Muscle of leg (tissue), 3 donors: ENCODE measurements at regions not wholly inside any gene's neighbourhood (a gene's known extent, or its start where the extent isn't known, plus 50 kb on each side); places are given as distances from the start of the nearest gene placed in this dataset.

Source experiments
- DNase-seq: peaks from one replicate; pipeline ENCODE4 v3.0.0; 2013
- H3K27ac ChIP-seq: one replicate; pipeline ENCODE4 v1.5.1; 2013; ENCODE audit warnings: mild to moderate bottlenecking, low read length, control low read depth
- H3K27me3 ChIP-seq: one replicate; pipeline ENCODE4 v1.6.1; 2013; ENCODE audit warnings: low read length; ENCODE audit not compliant: control insufficient read depth, insufficient read depth
- H3K36me3 ChIP-seq: one replicate; pipeline ENCODE4 v1.6.1; 2013; ENCODE audit warnings: low read length; ENCODE audit not compliant: control insufficient read depth, insufficient read depth
- H3K4me1 ChIP-seq: one replicate; pipeline ENCODE4 v1.6.1; 2013; ENCODE audit warnings: low read length; ENCODE audit not compliant: control insufficient read depth, insufficient read depth
- H3K4me3 ChIP-seq: one replicate; pipeline ENCODE4 v1.5.1; 2013; ENCODE audit warnings: low read length, control low read depth
- H3K9me3 ChIP-seq: replicated peaks from 2 replicates; pipeline ENCODE4 v1.6.1; 2013; ENCODE audit warnings: low read depth, low read length; ENCODE audit not compliant: control insufficient read depth
- WGBS: methylation state at CpG from one replicate; pipeline ENCODE4 v1.1.5; 2013; ENCODE audit warnings: missing lambda C conversion rate; ENCODE audit not compliant: insufficient coverage; 5-methylcytosine and 5-hydroxymethylcytosine counted together

DNA sequence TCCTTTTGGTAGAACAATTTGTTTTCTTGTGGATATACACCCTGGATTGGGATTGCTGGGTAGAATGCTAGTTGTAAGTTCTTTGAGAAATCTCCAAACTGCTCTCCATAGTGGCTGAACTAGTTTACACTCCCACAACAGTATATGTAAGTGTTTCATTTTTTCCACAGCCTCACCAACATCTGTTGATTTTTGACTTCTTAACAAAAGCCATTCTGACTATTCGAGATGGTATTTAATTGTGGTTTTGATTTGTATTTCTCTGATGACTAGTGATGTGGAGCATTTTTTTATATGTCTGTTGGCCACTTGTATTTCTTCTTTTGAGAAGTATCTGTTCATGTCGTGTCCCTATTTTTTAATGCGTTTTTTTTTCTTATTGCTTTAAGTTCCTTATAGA, 444.1 kb downstream of the CBLN4 start:
- no peaks in the 10 kb centered on the region for H3K4me1 ChIP-seq
- no peaks in the 10 kb centered on the region for H3K36me3 ChIP-seq
- no peaks in the 10 kb centered on the region for H3K27me3 ChIP-seq
- H3K27ac ChIP-seq = no peak overlapping the region
- no peak overlapping the region for H3K4me3 ChIP-seq
- no peak for DNase-seq
- WGBS = no CpG with 5 or more reads among the region's 3 CpGs
- no peaks in the 10 kb centered on the region for H3K9me3 ChIP-seq

- Histone ChIP-seq H3K9me3 (no peaks in the 10 kb centered on the region), H3K4me1 (no peaks in the 10 kb centered on the region), H3K4me3 (no peak overlapping the region), H3K27me3 (no peaks in the 10 kb centered on the region), H3K27ac (no peak overlapping the region), H3K36me3 (no peaks in the 10 kb centered on the region)
- 40% methylated on average over 1 of the region's 2 CpGs for WGBS
- no peak for DNase-seq
These were observed 448.1 kb downstream of the CBLN4 start for GRCh38 chr20:55557191-55557590.

- no peak for DNase-seq
- H3K27me3 ChIP-seq = no peaks in the 10 kb centered on the region
- H3K9me3 ChIP-seq = no peaks in the 10 kb centered on the region
- H3K4me1 ChIP-seq = no peaks in the 10 kb centered on the region
- H3K36me3 ChIP-seq = no peaks in the 10 kb centered on the region
- no CpG with 5 or more reads among the region's 5 CpGs for WGBS
- no peak overlapping the region for H3K27ac ChIP-seq
- no peak overlapping the region for H3K4me3 ChIP-seq
These were observed 450.2 kb downstream of the CBLN4 start for GRCh38 chr20:55555075-55555650.

GRCh38 chr20:55544638-55545037, 460.7 kb downstream of the CBLN4 start:
- 75% methylated on average over 1 of the region's 4 CpGs for WGBS
- no peaks in the 10 kb centered on the region for H3K4me1 ChIP-seq
- H3K27me3 ChIP-seq = no peaks in the 10 kb centered on the region
- no peaks in the 10 kb centered on the region for H3K9me3 ChIP-seq
- H3K36me3 ChIP-seq = no peaks in the 10 kb centered on the region
- no peak for DNase-seq
- no peak overlapping the region for H3K27ac ChIP-seq
- H3K4me3 ChIP-seq = no peak overlapping the region

DNA sequence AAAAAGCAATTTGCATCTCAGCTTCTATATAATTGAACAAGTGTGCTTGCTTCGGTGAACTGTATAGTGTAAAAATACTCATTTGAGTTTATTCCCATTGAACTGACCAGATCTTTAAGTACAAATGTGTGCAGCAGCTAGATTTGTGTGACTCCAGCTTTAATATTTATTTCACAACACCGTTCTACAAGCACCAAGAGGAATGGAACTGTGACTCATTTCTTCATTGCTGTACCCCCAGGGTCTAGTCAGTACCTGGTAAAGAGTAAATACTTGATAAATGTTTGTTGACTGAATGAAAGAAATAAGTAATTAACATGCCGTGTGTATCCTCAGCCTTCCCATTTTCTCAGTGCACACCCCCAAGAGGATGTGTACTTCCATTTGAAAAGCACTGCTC, 464.8 kb downstream of the CBLN4 start:
- no peak for DNase-seq
- Histone ChIP-seq H3K9me3 (no peaks in the 10 kb centered on the region), H3K4me1 (no peaks in the 10 kb centered on the region), H3K36me3 (no peaks in the 10 kb centered on the region), H3K4me3 (no peak overlapping the region), H3K27me3 (no peaks in the 10 kb centered on the region), H3K27ac (no peak overlapping the region)
- no CpG with 5 or more reads among the region's 3 CpGs for WGBS

GRCh38 chr20:55540013-55540412, 465.3 kb downstream of the CBLN4 start:
- WGBS = no CpG with 5 or more reads among the region's 1 CpG
- no peak overlapping the region for H3K27ac ChIP-seq

DNA sequence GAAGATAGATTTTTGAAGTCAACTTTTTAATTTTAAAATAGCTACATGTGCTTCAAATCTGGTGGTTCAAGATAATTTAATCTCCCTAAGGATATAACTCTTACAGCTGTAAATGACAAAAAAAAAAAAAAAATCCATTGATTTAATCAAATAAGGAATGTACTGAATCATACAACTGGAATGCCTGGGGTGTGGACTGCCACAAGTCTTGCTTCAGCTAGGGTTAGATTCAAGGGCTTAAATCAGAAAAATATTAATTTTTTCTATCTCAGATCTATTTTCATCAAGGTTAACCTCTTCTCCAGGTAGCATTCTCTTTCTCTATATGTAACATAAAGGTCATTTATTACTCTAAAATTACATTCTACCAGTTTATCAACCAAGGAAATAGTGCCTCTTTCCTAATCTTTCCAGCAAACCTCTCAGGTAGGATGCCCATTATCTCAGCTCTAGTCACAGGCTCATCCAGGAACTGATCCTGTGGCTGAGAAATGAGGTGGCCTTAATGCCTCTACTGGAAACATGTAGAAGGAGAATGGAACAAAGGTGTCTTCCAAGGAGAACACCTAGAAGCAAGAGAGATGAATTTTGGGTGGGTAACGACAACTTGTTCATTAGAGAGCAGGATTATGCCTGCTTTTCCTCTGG, 466.9 kb downstream of the CBLN4 start:
- H3K4me1 ChIP-seq = no peaks in the 10 kb centered on the region
- H3K27ac ChIP-seq = no peak overlapping the region
- H3K36me3 ChIP-seq = no peaks in the 10 kb centered on the region
- H3K4me3 ChIP-seq = no peak overlapping the region
- H3K9me3 ChIP-seq = no peaks in the 10 kb centered on the region
- no peak for DNase-seq
- no CpG with 5 or more reads among the region's 1 CpG for WGBS
- H3K27me3 ChIP-seq = no peaks in the 10 kb centered on the region

More at GRCh38 chr20:55540013-55540412, 465.3 kb downstream of the CBLN4 start:
- Histone ChIP-seq H3K27me3 (no peaks in the 10 kb centered on the region), H3K4me1 (no peaks in the 10 kb centered on the region), H3K36me3 (no peaks in the 10 kb centered on the region), H3K9me3 (no peaks in the 10 kb centered on the region), H3K4me3 (no peak overlapping the region)
- no peak for DNase-seq

GRCh38 chr20:55535366-55535765, 470.0 kb downstream of the CBLN4 start:
- no peaks in the 10 kb centered on the region for H3K4me1 ChIP-seq
- H3K27me3 ChIP-seq = no peaks in the 10 kb centered on the region
- DNase-seq = no peak
- no peak overlapping the region for H3K4me3 ChIP-seq
- no peaks in the 10 kb centered on the region for H3K36me3 ChIP-seq
- no peak overlapping the region for H3K27ac ChIP-seq
- WGBS = no CpG with 5 or more reads among the region's 7 CpGs
- H3K9me3 ChIP-seq = no peaks in the 10 kb centered on the region

- no peaks in the 10 kb centered on the region for H3K36me3 ChIP-seq
- no peak overlapping the region for H3K4me3 ChIP-seq
- no peaks in the 10 kb centered on the region for H3K4me1 ChIP-seq
- H3K27ac ChIP-seq = no peak overlapping the region
- DNase-seq = peak; percentile 21
- WGBS = no CpG with 5 or more reads among the region's 3 CpGs
- H3K9me3 ChIP-seq = no peaks in the 10 kb centered on the region
- H3K27me3 ChIP-seq = no peaks in the 10 kb centered on the region
These were observed 471.7 kb downstream of the CBLN4 start for GRCh38 chr20:55533632-55534031.

- no peaks in the 10 kb centered on the region for H3K36me3 ChIP-seq
- no peaks in the 10 kb centered on the region for H3K4me1 ChIP-seq
- H3K27ac ChIP-seq = no peak overlapping the region
- no peak overlapping the region for H3K4me3 ChIP-seq
- DNase-seq = no peak
- no peaks in the 10 kb centered on the region for H3K9me3 ChIP-seq
- no peaks in the 10 kb centered on the region for H3K27me3 ChIP-seq
- WGBS = 100% methylated on average over 1 of the region's 3 CpGs
These were observed 474.6 kb downstream of the CBLN4 start for GRCh38 chr20:55530763-55531162.

DNA sequence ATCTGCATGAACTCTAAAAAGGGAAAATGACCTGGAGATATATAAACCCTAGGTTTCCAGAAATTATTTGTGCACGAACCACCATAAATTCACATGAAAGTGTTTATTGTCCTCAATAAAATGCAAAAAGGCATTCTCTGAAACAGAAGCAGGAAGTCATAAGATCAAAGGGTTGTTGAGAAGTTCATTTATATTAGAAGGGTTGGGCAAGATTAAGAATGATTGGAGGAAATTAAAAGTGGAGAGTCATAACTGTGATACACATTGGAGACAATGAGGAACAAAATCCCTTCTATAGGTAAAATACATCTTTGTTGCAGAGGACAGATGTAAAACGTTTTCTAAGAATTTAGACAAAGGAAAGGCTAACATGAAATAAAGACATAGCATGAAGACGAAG, 476.8 kb downstream of the CBLN4 start:
- H3K4me1 ChIP-seq = no peaks in the 10 kb centered on the region
- WGBS = no CpG with 5 or more reads among the region's 3 CpGs
- no peaks in the 10 kb centered on the region for H3K9me3 ChIP-seq
- no peak overlapping the region for H3K27ac ChIP-seq
- H3K4me3 ChIP-seq = no peak overlapping the region
- no peaks in the 10 kb centered on the region for H3K36me3 ChIP-seq
- H3K27me3 ChIP-seq = no peaks in the 10 kb centered on the region
- no peak for DNase-seq
